RWPE2 (cell line): ENCODE measurements at regions not wholly inside any gene's neighbourhood (a gene's known extent, or its start where the extent isn't known, plus 50 kb on each side); places are given as distances from the start of the nearest gene placed in this dataset.

Experiments used
- ATAC-seq: fragments of 200-7000 bp; cut with Tn5 transposase; 3 replicates; pipeline ENCODE4 v1.9.1; 2021; ENCODE audit warnings: low read depth
- DNase-seq: peaks from one replicate; pipeline ENCODE4 v3.0.0-alpha.2; 2020; ENCODE audit warnings: low spot score
- H3K27ac ChIP-seq: fragments of 450-650 bp; 2 replicates; pipeline ENCODE4 v1.5.1; 2017; ENCODE audit warnings: mild to moderate bottlenecking; ENCODE audit not compliant: poor library complexity, severe bottlenecking
- H3K27me3 ChIP-seq: fragments of 250-450 bp; sonication (Bioruptor Pico); 2 replicates; pipeline ENCODE4 v1.5.1; 2021; ENCODE audit warnings: mild to moderate bottlenecking, moderate library complexity; ENCODE audit not compliant: insufficient read depth, poor library complexity, severe bottlenecking
- H3K36me3 ChIP-seq: fragments of 250-450 bp; sonication (Bioruptor Pico); 2 replicates; pipeline ENCODE4 v1.5.1; 2020; ENCODE audit warnings: low read depth, mild to moderate bottlenecking, moderate library complexity
- H3K4me1 ChIP-seq: fragments of 250-450 bp; sonication (Bioruptor Pico); 2 replicates; pipeline ENCODE4 v1.5.1; 2021; ENCODE audit warnings: mild to moderate bottlenecking, moderate library complexity; ENCODE audit not compliant: insufficient read depth, poor library complexity, severe bottlenecking
- H3K4me3 ChIP-seq: fragments of 250-450 bp; sonication (Bioruptor Pico); 2 replicates; pipeline ENCODE4 v1.5.1; 2021; ENCODE audit warnings: mild to moderate bottlenecking, moderate library complexity; ENCODE audit not compliant: severe bottlenecking
- H3K9me3 ChIP-seq: fragments of 250-450 bp; sonication (Bioruptor Pico); 2 replicates; pipeline ENCODE4 v1.5.1; 2021; ENCODE audit warnings: mild to moderate bottlenecking, moderate library complexity; ENCODE audit not compliant: severe bottlenecking
- CTCF ChIP-seq: fragments of 450-650 bp; IDR thresholded peaks from one replicate; pipeline ENCODE4 v1.5.1; 2017; ENCODE audit warnings: mild to moderate bottlenecking, moderate library complexity; ENCODE audit not compliant: poor library complexity, severe bottlenecking

DNA sequence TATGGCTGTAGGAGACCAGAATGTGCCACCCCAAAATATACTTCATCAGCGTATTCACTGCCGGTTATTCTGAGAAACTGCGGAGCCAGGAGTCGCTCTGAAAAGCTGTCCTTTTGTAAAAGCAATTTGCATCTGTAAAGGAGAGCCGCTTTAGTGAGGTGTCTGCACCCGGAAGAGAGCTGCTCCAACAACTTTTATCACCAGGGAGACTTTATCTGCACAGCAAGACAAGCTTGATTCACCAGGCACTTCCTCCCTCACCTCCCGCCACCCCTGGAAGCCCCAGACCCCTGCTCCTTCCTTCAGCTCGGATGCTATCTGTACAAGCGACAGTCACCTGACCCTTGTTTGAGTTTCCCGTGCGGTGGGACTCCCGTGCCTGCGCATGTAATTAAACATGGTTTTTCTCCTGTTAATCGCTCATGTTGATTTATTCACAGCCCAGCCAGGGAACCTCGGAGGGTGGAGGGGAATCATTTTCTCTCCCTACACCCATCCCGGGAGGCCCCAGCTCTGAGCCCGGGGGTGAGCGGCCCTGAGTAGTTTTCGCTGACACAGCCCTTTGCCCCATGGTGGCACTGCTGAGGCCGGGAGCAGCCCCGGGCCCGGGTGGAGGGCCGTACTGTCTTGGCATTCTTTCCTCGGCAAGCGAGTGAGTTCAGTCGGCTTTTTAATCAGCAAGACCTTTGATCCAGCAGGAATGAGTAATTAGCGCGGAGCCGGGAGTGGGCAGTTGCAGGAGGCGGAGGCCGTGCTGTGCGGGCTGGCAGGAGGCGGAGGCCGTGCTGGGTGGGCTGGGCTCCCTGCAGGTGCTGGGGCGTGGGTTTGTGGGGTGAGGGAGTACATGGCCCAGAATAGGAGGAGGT lies 222.7 kb upstream of the CIBAR2 start:
- no peak for DNase-seq

GRCh38 chr16:85335584-85336491 lies 223.6 kb upstream of the CIBAR2 start:
- no peaks in the 10 kb centered on the region for H3K27me3 ChIP-seq
- DNase-seq = no peak
- no peak overlapping the region for H3K4me3 ChIP-seq
- H3K27ac ChIP-seq = no peak overlapping the region
- 0 out of 3 replicates have a peak, but pooled peaks have one; percentile 10 for ATAC-seq
- H3K36me3 ChIP-seq = no peaks in the 10 kb centered on the region
- H3K4me1 ChIP-seq = peaks cover 6% of the 10 kb centered on the region
- H3K9me3 ChIP-seq = no peaks in the 10 kb centered on the region
- no peak for TF ChIP-seq CTCF

More for the DNA sequence above, 222.7 kb upstream of the CIBAR2 start:
- Histone ChIP-seq H3K36me3 (no peaks in the 10 kb centered on the region), H3K27ac (no peak overlapping the region), H3K27me3 (no peaks in the 10 kb centered on the region), H3K4me3 (no peak overlapping the region), H3K4me1 (peaks cover 11% of the 10 kb centered on the region), H3K9me3 (no peaks in the 10 kb centered on the region)
- no peak for TF ChIP-seq CTCF
- no peak for ATAC-seq

DNA sequence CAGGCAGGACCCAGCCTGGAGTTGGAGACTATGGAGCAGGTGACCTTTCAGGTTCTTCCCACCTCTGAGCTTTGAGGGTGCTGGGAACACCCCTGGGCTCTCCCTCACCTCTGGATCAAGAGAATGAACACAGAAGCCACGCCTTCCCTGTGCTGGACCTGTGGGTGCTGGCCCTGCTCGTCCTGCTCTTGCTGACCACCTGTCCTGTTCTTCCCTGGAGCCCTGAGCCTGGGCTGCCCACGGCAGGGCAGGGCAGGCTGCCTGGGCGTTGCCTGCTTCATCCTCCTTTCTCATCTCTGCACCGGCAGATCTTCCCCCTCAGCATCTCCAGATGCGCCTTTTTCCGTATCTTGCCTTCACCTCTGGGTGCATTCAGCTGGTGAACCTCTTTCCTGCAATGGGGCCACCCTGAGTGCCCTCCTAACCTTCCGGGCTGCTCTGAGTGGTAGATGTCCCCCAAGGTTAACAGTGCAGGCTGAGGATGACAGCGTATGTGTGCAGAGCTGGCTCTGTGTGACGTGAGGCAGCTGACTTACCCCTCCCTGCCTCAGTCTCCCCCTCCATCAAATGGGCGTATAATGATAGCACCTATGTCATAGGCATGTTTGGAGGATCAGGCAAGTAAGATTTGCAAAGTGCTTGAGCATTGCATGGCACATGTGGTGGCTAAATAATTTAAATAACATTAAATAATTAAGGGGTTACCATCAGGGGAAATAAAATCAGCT lies 225.8 kb upstream of the CIBAR2 start:
- no peaks in the 10 kb centered on the region for H3K4me1 ChIP-seq
- no peak for DNase-seq
- H3K4me3 ChIP-seq = no peak overlapping the region
- TF ChIP-seq CTCF = no peak
- H3K27ac ChIP-seq = no peak overlapping the region
- no peaks in the 10 kb centered on the region for H3K36me3 ChIP-seq
- H3K27me3 ChIP-seq = no peaks in the 10 kb centered on the region
- no peak for ATAC-seq
- H3K9me3 ChIP-seq = no peaks in the 10 kb centered on the region

- Histone ChIP-seq H3K27me3 (no peaks in the 10 kb centered on the region), H3K36me3 (no peaks in the 10 kb centered on the region), H3K4me1 (no peaks in the 10 kb centered on the region), H3K9me3 (no peaks in the 10 kb centered on the region), H3K4me3 (no peak overlapping the region), H3K27ac (no peak overlapping the region)
- DNase-seq (no peak), ATAC-seq (no peak)
- TF ChIP-seq CTCF = no peak
Observed at GRCh38 chr16:85338638-85338982, 226.3 kb upstream of the CIBAR2 start.
